ENCODE measurements at regions not wholly inside any gene's neighbourhood (a gene's known extent, or its start where the extent isn't known, plus 50 kb on each side); places are given as distances from the start of the nearest gene placed in this dataset.

DNA sequence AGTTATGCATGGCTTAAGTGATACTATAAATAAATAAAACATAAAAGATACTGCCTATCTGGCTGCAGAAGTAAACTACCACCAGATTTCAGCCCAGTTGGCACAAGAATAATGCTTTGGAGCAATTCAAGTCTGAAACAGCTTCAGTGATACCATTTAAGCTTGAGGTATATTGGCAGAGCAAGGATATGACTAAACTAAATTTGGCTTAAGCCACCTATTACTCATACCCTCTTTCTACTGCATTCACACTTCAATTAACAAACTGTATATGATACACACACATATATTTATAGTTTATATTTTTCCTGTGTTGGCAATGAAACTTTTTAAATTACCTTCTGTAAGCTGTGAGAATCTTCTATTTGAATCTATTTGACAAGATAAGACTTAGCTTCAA, 431.9 kb downstream of the ANXA1 start:
- TF ChIP-seq, protein P1, sequence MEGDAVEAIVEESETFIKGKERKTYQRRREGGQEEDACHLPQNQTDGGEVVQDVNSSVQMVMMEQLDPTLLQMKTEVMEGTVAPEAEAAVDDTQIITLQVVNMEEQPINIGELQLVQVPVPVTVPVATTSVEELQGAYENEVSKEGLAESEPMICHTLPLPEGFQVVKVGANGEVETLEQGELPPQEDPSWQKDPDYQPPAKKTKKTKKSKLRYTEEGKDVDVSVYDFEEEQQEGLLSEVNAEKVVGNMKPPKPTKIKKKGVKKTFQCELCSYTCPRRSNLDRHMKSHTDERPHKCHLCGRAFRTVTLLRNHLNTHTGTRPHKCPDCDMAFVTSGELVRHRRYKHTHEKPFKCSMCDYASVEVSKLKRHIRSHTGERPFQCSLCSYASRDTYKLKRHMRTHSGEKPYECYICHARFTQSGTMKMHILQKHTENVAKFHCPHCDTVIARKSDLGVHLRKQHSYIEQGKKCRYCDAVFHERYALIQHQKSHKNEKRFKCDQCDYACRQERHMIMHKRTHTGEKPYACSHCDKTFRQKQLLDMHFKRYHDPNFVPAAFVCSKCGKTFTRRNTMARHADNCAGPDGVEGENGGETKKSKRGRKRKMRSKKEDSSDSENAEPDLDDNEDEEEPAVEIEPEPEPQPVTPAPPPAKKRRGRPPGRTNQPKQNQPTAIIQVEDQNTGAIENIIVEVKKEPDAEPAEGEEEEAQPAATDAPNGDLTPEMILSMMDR (IDR thresholded peaks at IDR 0.05), result no peak
- TF ChIP-seq POLR2A (IDR thresholded peaks at IDR 0.05), result no peak

Data from body of pancreas (tissue), 4 donors.